T-helper 9 cell (primary cell): ENCODE measurements at regions not wholly inside any gene's neighbourhood (a gene's known extent, or its start where the extent isn't known, plus 50 kb on each side); places are given as distances from the start of the nearest gene placed in this dataset.
"Not testable (repeated sequence)": the region's sequence is repeated elsewhere in the genome, so short reads cannot be mapped to it uniquely, and the experiment has no call there.

Experiments
- DNase-seq: peaks from one replicate; pipeline ENCODE4 v3.0.0-alpha.2; 2020

GRCh38 chr1:30132602-30133286 lies 590.6 kb downstream of the MATN1 start:
- no peak for DNase-seq

GRCh38 chr1:30130566-30130965 lies 592.8 kb downstream of the MATN1 start:
- not testable (repeated sequence) for DNase-seq

- no peak for DNase-seq
Measured at GRCh38 chr1:30130099-30130498, 593.3 kb downstream of the MATN1 start.

- no peak for DNase-seq
Measured at GRCh38 chr1:30129421-30130055, 593.8 kb downstream of the MATN1 start.

- no peak for DNase-seq
Measured at GRCh38 chr1:30129001-30129408, 594.4 kb downstream of the MATN1 start.

GRCh38 chr1:30126848-30127247 lies 596.5 kb downstream of the MATN1 start:
- no peak for DNase-seq

GRCh38 chr1:30125821-30126170 lies 597.6 kb downstream of the MATN1 start:
- no peak for DNase-seq

GRCh38 chr1:30125021-30125820 lies 598.2 kb downstream of the MATN1 start:
- no peak for DNase-seq

GRCh38 chr1:30123896-30124295 lies 599.5 kb downstream of the MATN1 start:
- DNase-seq, result no peak

- no peak for DNase-seq
Measured at GRCh38 chr1:30123036-30123435, 600.3 kb downstream of the MATN1 start.

GRCh38 chr1:30120245-30121000 lies 603.0 kb downstream of the MATN1 start:
- DNase-seq, result no peak

- DNase-seq, result no peak
Measured at GRCh38 chr1:30117685-30118084, 605.7 kb downstream of the MATN1 start.

GRCh38 chr1:30111431-30111830 lies 612.0 kb downstream of the MATN1 start:
- no peak for DNase-seq

- no peak for DNase-seq
Measured at GRCh38 chr1:30110846-30111245, 612.5 kb downstream of the MATN1 start.

GRCh38 chr1:30109853-30110252 lies 613.5 kb downstream of the MATN1 start:
- DNase-seq, result no peak

- no peak for DNase-seq
Measured at GRCh38 chr1:30108186-30108585, 615.2 kb downstream of the MATN1 start.

GRCh38 chr1:30106125-30106524 lies 617.3 kb downstream of the MATN1 start:
- DNase-seq, result no peak

- no peak for DNase-seq
Measured at GRCh38 chr1:30104551-30104950, 618.8 kb downstream of the MATN1 start.

GRCh38 chr1:30103708-30104411 lies 619.5 kb downstream of the MATN1 start:
- no peak for DNase-seq

- DNase-seq, result no peak
Measured at GRCh38 chr1:30102605-30103004, 620.8 kb downstream of the MATN1 start.

GRCh38 chr1:30101487-30102227 lies 621.7 kb downstream of the MATN1 start:
- no peak for DNase-seq

GRCh38 chr1:30101016-30101415 lies 622.4 kb downstream of the MATN1 start:
- no peak for DNase-seq
